ENCODE measurements at regions not wholly inside any gene's neighbourhood (a gene's known extent, or its start where the extent isn't known, plus 50 kb on each side); places are given as distances from the start of the nearest gene placed in this dataset.
"Not testable (repeated sequence)": the region's sequence is repeated elsewhere in the genome, so short reads cannot be mapped to it uniquely, and the experiment has no call there.

GRCh38 chr20:30610751-30611150 lies 646.7 kb upstream of the DEFB115 start:
- H3K27me3 Mint-ChIP-seq (ENCODE audit: unreplicated experiment) = peaks cover 2% of the 10 kb centered on the region
- H3K36me3 Mint-ChIP-seq (ENCODE audit: low read depth, unreplicated experiment) = no peaks in the 10 kb centered on the region
- DNase-seq (ENCODE audit: low spot score) = no peak
- no peaks in the 10 kb centered on the region for H3K9me3 Mint-ChIP-seq (ENCODE audit: unreplicated experiment)
- peaks cover 2% of the 10 kb centered on the region for H3K4me1 Mint-ChIP-seq (ENCODE audit: unreplicated experiment)
- no peak overlapping the region for H3K27ac Mint-ChIP-seq (ENCODE audit: unreplicated experiment)
- no peak for TF ChIP-seq CTCF (IDR thresholded peaks at IDR 0.05; ENCODE audit: unreplicated experiment)
- no peak overlapping the region for H3K4me3 Mint-ChIP-seq (ENCODE audit: unreplicated experiment)

GRCh38 chr20:30611239-30611984 lies 646.1 kb upstream of the DEFB115 start:
- no peaks in the 10 kb centered on the region for H3K9me3 Mint-ChIP-seq (ENCODE audit: unreplicated experiment)
- no peak overlapping the region for H3K4me3 Mint-ChIP-seq (ENCODE audit: unreplicated experiment)
- H3K27ac Mint-ChIP-seq (ENCODE audit: unreplicated experiment) = no peak overlapping the region
- no peak for TF ChIP-seq CTCF (IDR thresholded peaks at IDR 0.05; ENCODE audit: unreplicated experiment)
- peaks cover 2% of the 10 kb centered on the region for H3K4me1 Mint-ChIP-seq (ENCODE audit: unreplicated experiment)
- peaks cover 2% of the 10 kb centered on the region for H3K27me3 Mint-ChIP-seq (ENCODE audit: unreplicated experiment)
- no peak for DNase-seq (ENCODE audit: low spot score)
- H3K36me3 Mint-ChIP-seq (ENCODE audit: low read depth, unreplicated experiment) = no peaks in the 10 kb centered on the region

GRCh38 chr20:30612344-30612743 lies 645.1 kb upstream of the DEFB115 start:
- no peak for DNase-seq (ENCODE audit: low spot score)
- H3K36me3 Mint-ChIP-seq (ENCODE audit: low read depth, unreplicated experiment) = no peaks in the 10 kb centered on the region
- peaks cover 3% of the 10 kb centered on the region for H3K9me3 Mint-ChIP-seq (ENCODE audit: unreplicated experiment)
- peaks cover 2% of the 10 kb centered on the region for H3K4me1 Mint-ChIP-seq (ENCODE audit: unreplicated experiment)
- TF ChIP-seq CTCF (IDR thresholded peaks at IDR 0.05; ENCODE audit: unreplicated experiment) = no peak
- H3K4me3 Mint-ChIP-seq (ENCODE audit: unreplicated experiment) = no peak overlapping the region
- H3K27ac Mint-ChIP-seq (ENCODE audit: unreplicated experiment) = no peak overlapping the region
- peaks cover 2% of the 10 kb centered on the region for H3K27me3 Mint-ChIP-seq (ENCODE audit: unreplicated experiment)

- not testable (repeated sequence) for H3K27me3 Mint-ChIP-seq (ENCODE audit: unreplicated experiment); H3K9me3 Mint-ChIP-seq (ENCODE audit: unreplicated experiment)
These were observed 636.1 kb upstream of the DEFB115 start for GRCh38 chr20:30621346-30621745.

GRCh38 chr20:30624310-30624709 lies 633.2 kb upstream of the DEFB115 start:
- H3K4me3 Mint-ChIP-seq (ENCODE audit: unreplicated experiment); H3K4me1 Mint-ChIP-seq (ENCODE audit: unreplicated experiment); H3K9me3 Mint-ChIP-seq (ENCODE audit: unreplicated experiment); DNase-seq (ENCODE audit: low spot score); H3K36me3 Mint-ChIP-seq (ENCODE audit: low read depth, unreplicated experiment); H3K27me3 Mint-ChIP-seq (ENCODE audit: unreplicated experiment); H3K27ac Mint-ChIP-seq (ENCODE audit: unreplicated experiment): not testable (repeated sequence)

More at GRCh38 chr20:30621346-30621745, 636.1 kb upstream of the DEFB115 start:
- not testable (repeated sequence) for H3K36me3 Mint-ChIP-seq (ENCODE audit: low read depth, unreplicated experiment); H3K4me1 Mint-ChIP-seq (ENCODE audit: unreplicated experiment); H3K27ac Mint-ChIP-seq (ENCODE audit: unreplicated experiment); DNase-seq (ENCODE audit: low spot score); H3K4me3 Mint-ChIP-seq (ENCODE audit: unreplicated experiment)

GRCh38 chr20:30629376-30629775 lies 628.1 kb upstream of the DEFB115 start:
- not testable (repeated sequence) for H3K4me3 Mint-ChIP-seq (ENCODE audit: unreplicated experiment); DNase-seq (ENCODE audit: low spot score); H3K27ac Mint-ChIP-seq (ENCODE audit: unreplicated experiment); H3K4me1 Mint-ChIP-seq (ENCODE audit: unreplicated experiment); H3K36me3 Mint-ChIP-seq (ENCODE audit: low read depth, unreplicated experiment); H3K9me3 Mint-ChIP-seq (ENCODE audit: unreplicated experiment)
- peaks cover 19% of the 10 kb centered on the region for H3K27me3 Mint-ChIP-seq (ENCODE audit: unreplicated experiment)

All from endothelial cell (in vitro differentiated cells).